ENCODE measurements at regions not wholly inside any gene's neighbourhood (a gene's known extent, or its start where the extent isn't known, plus 50 kb on each side); places are given as distances from the start of the nearest gene placed in this dataset.

- Histone ChIP-seq H3K79me2 (ENCODE audit: insufficient read depth, low read length) (no peaks in the 10 kb centered on the region), H3K27me3 (ENCODE audit: insufficient read depth, low read length) (no peaks in the 10 kb centered on the region), H3K4me1 (ENCODE audit: control insufficient read depth in 1 of 2, insufficient read depth in 2 of 2, low read length in 2 of 2) (no peaks in the 10 kb centered on the region), H3K9me2 (ENCODE audit: insufficient read depth) (no peaks in the 10 kb centered on the region; the same call in 1 of the 2 replicates), H3K9ac (ENCODE audit: low read length) (no peak overlapping the region), H3K36me3 (ENCODE audit: control insufficient read depth in 1 of 2, insufficient read depth in 2 of 2, low read length in 2 of 2) (no peaks in the 10 kb centered on the region), H3K9me3 (ENCODE audit: control insufficient read depth in 1 of 2, insufficient read depth in 1 of 2, low read depth in 1 of 2, low read length in 2 of 2) (no peaks in the 10 kb centered on the region), H3K4me3 (replicated peaks in 1 of 2; ENCODE audit: low read depth in 1 of 2, low read length in 2 of 2) (no peak overlapping the region), H3K27ac (ENCODE audit: low read depth, low read length) (no peak overlapping the region), H2AFZ (ENCODE audit: low read depth, low read length, poor library complexity, severe bottlenecking) (no peak overlapping the region), H3K4me2 (ENCODE audit: low read length) (no peak overlapping the region), H4K20me1 (ENCODE audit: insufficient read depth) (no peaks in the 10 kb centered on the region)
- no peak for TF ChIP-seq JUND (IDR thresholded peaks at IDR 0.05)
- no peak for TF ChIP-seq EZH2phosphoT487 (IDR thresholded peaks at IDR 0.05; ENCODE audit: borderline replicate concordance)
- TF ChIP-seq CEBPB (IDR thresholded peaks at IDR 0.05; ENCODE audit: low read depth), result no peak
- no peak for TF ChIP-seq ZNF274 (IDR thresholded peaks at IDR 0.05; ENCODE audit: low read depth, low read length)
- TF ChIP-seq CTCF (IDR thresholded peaks at IDR 0.05 in 2 of 3, conservative IDR thresholded peaks at IDR 0.05 in 1 of 3; ENCODE audit: borderline replicate concordance in 1 of 3, insufficient read depth in 1 of 3, low read depth in 2 of 3, low read length in 2 of 3), result no peak
- TF ChIP-seq REST (IDR thresholded peaks at IDR 0.05; ENCODE audit: low read depth), result no peak
- no peak for TF ChIP-seq CBX3 (IDR thresholded peaks at IDR 0.05; ENCODE audit: low read depth)
- TF ChIP-seq ATF3 (IDR thresholded peaks at IDR 0.05), result no peak
- TF ChIP-seq YY1 (IDR thresholded peaks at IDR 0.05; ENCODE audit: extremely low read depth, insufficient replicate concordance, low read depth, low read length), result no peak
- TF ChIP-seq ELF1 (IDR thresholded peaks at IDR 0.05; ENCODE audit: borderline replicate concordance, low read depth), result no peak
- TF ChIP-seq ZFX (IDR thresholded peaks at IDR 0.05), result no peak
- TF ChIP-seq POLR2A (IDR thresholded peaks at IDR 0.05; ENCODE audit: borderline replicate concordance, extremely low read depth, insufficient read depth, insufficient read length), result no peak
- TF ChIP-seq POLR2AphosphoS5 (IDR thresholded peaks at IDR 0.05; ENCODE audit: low read depth, low read length), result no peak
- TF ChIP-seq TCF7L2 (IDR thresholded peaks at IDR 0.05; ENCODE audit: borderline replicate concordance, extremely low read depth, insufficient read depth, insufficient read length), result no peak
- no peak for TF ChIP-seq SIN3A (IDR thresholded peaks at IDR 0.05; ENCODE audit: low read depth)
- no peak for TF ChIP-seq EZH2 (IDR thresholded peaks at IDR 0.05)
- TF ChIP-seq SRF (IDR thresholded peaks at IDR 0.05; ENCODE audit: low read depth), result no peak
- TF ChIP-seq EGR1 (IDR thresholded peaks at IDR 0.05; ENCODE audit: low read depth), result no peak
- DNase-seq (ENCODE audit: low read depth, low spot score) (no peak), ATAC-seq (no peak)
- intact Hi-C loops (cut with micrococcal nuclease), result no loop called here
- ChIA-PET POLR2A (no interaction called here), RAD21 (ENCODE audit: low non-redundant PET in 1 of 2, low total read pairs in 2 of 2, uncharacterized antibody in 2 of 2, unreplicated experiment in 2 of 2) (no interaction called here), CTCF (no interaction called here)
- BruUV-seq (replicated peaks), result no TSS peak
Measured at GRCh38 chr2:193332941-193333340, 1138.2 kb upstream of the TMEFF2 start.

Measured in HCT116 (cell line).